Ectodermal cell (in vitro differentiated cells): ENCODE measurements at regions not wholly inside any gene's neighbourhood (a gene's known extent, or its start where the extent isn't known, plus 50 kb on each side); places are given as distances from the start of the nearest gene placed in this dataset.
"Not testable (repeated sequence)": the region's sequence is repeated elsewhere in the genome, so short reads cannot be mapped to it uniquely, and the experiment has no call there.

ENCODE experiments used
- H3K27ac ChIP-seq: 2 replicates; pipeline ENCODE4 v1.7.0; 2013; ENCODE audit warnings: mild to moderate bottlenecking, low read depth, low read length; ENCODE audit not compliant: insufficient read depth, poor library complexity, severe bottlenecking
- H3K27me3 ChIP-seq: 2 replicates; pipeline ENCODE4 v1.7.0; 2013; ENCODE audit warnings: mild to moderate bottlenecking, low read length; ENCODE audit not compliant: insufficient read depth, control insufficient read depth, poor library complexity, severe bottlenecking
- H3K36me3 ChIP-seq: one replicate; pipeline ENCODE4 v1.7.0; 2013; ENCODE audit warnings: low read length; ENCODE audit not compliant: control insufficient read depth, insufficient read depth
- H3K4me1 ChIP-seq: one replicate; pipeline ENCODE4 v1.7.0; 2013; ENCODE audit warnings: low read length; ENCODE audit not compliant: control insufficient read depth, insufficient read depth
- H3K4me3 ChIP-seq: 2 replicates; pipeline ENCODE4 v1.7.0; 2013; ENCODE audit warnings: low read depth, low read length, control low read depth; ENCODE audit not compliant: insufficient read depth
- H3K9me3 ChIP-seq: 2 replicates; pipeline ENCODE4 v1.7.0; 2013; ENCODE audit warnings: mild to moderate bottlenecking, low read length, moderate library complexity; ENCODE audit not compliant: control insufficient read depth
- WGBS, 2 experiments: methylation state at CpG; one replicate each; pipeline ENCODE4 v1.1.7; 2013; ENCODE audit warnings: missing lambda C conversion rate in 2 of 2; 5-methylcytosine and 5-hydroxymethylcytosine counted together

GRCh38 chr3:22882834-22883233 is 320.3 kb upstream of the UBE2E2 start:
- not testable (repeated sequence) for H3K4me3 ChIP-seq, H3K4me1 ChIP-seq, H3K36me3 ChIP-seq, H3K9me3 ChIP-seq, H3K27ac ChIP-seq, H3K27me3 ChIP-seq
- 90 to 100% methylated on average over 2 of the region's 2 CpGs for WGBS, 2 experiments

- no peaks in the 10 kb centered on the region for H3K36me3 ChIP-seq
- no peaks in the 10 kb centered on the region for H3K9me3 ChIP-seq
- H3K4me1 ChIP-seq, result no peaks in the 10 kb centered on the region
These were observed 318.1 kb upstream of the UBE2E2 start for GRCh38 chr3:22885039-22885438.

GRCh38 chr3:22885574-22886341 is 317.4 kb upstream of the UBE2E2 start:
- Histone ChIP-seq H3K4me1 (no peaks in the 10 kb centered on the region), H3K27ac (no peak overlapping the region), H3K9me3 (no peaks in the 10 kb centered on the region), H3K4me3 (no peak overlapping the region), H3K27me3 (no peaks in the 10 kb centered on the region), H3K36me3 (no peaks in the 10 kb centered on the region)
- 85 to 90% methylated on average over 5 to 6 of the region's 6 CpGs for WGBS, 2 experiments

More at GRCh38 chr3:22885039-22885438, 318.1 kb upstream of the UBE2E2 start:
- no peak overlapping the region for H3K27ac ChIP-seq
- H3K27me3 ChIP-seq, result no peaks in the 10 kb centered on the region
- no peak overlapping the region for H3K4me3 ChIP-seq

- Histone ChIP-seq H3K27ac (no peak overlapping the region), H3K4me1 (no peaks in the 10 kb centered on the region), H3K36me3 (no peaks in the 10 kb centered on the region), H3K4me3 (no peak overlapping the region), H3K27me3 (no peaks in the 10 kb centered on the region), H3K9me3 (no peaks in the 10 kb centered on the region)
- WGBS, 2 experiments, result 87 to 90% methylated on average over 4 of the region's 4 CpGs
These were observed 316.6 kb upstream of the UBE2E2 start for GRCh38 chr3:22886439-22887068.

- Histone ChIP-seq H3K9me3 (no peaks in the 10 kb centered on the region), H3K27ac (no peak overlapping the region), H3K36me3 (no peaks in the 10 kb centered on the region), H3K4me1 (no peaks in the 10 kb centered on the region), H3K4me3 (no peak overlapping the region), H3K27me3 (no peaks in the 10 kb centered on the region)
- WGBS, 2 experiments, result 73 to 82% methylated on average over 1 to 2 of the region's 2 CpGs
These were observed 315.3 kb upstream of the UBE2E2 start for GRCh38 chr3:22887664-22888291.

- H3K4me1 ChIP-seq, result no peaks in the 10 kb centered on the region
- no peak overlapping the region for H3K4me3 ChIP-seq
- no peaks in the 10 kb centered on the region for H3K36me3 ChIP-seq
- H3K27me3 ChIP-seq, result no peaks in the 10 kb centered on the region
- no peaks in the 10 kb centered on the region for H3K9me3 ChIP-seq
- no peak overlapping the region for H3K27ac ChIP-seq
- WGBS, 2 experiments, result 96 to 100% methylated on average over 2 of the region's 2 CpGs
These were observed 310.0 kb upstream of the UBE2E2 start for GRCh38 chr3:22893101-22893500.

- Histone ChIP-seq H3K4me1 (no peaks in the 10 kb centered on the region), H3K9me3 (no peaks in the 10 kb centered on the region), H3K27me3 (no peaks in the 10 kb centered on the region), H3K36me3 (no peaks in the 10 kb centered on the region), H3K4me3 (no peak overlapping the region), H3K27ac (no peak overlapping the region)
- WGBS, 2 experiments, result 84 to 90% methylated on average over 3 of the region's 3 CpGs
These were observed 309.3 kb upstream of the UBE2E2 start for GRCh38 chr3:22893644-22894325.

- no peaks in the 10 kb centered on the region for H3K9me3 ChIP-seq
- H3K27ac ChIP-seq, result no peak overlapping the region
- H3K4me3 ChIP-seq, result no peak overlapping the region
- no peaks in the 10 kb centered on the region for H3K27me3 ChIP-seq
- H3K36me3 ChIP-seq, result no peaks in the 10 kb centered on the region
- no peaks in the 10 kb centered on the region for H3K4me1 ChIP-seq
- WGBS, 2 experiments, result 88 to 97% methylated on average over 1 of the region's 1 CpG
These were observed 308.3 kb upstream of the UBE2E2 start for GRCh38 chr3:22894865-22895264.

- no peaks in the 10 kb centered on the region for H3K9me3 ChIP-seq
These were observed 307.5 kb upstream of the UBE2E2 start for GRCh38 chr3:22895671-22896070.

GRCh38 chr3:22898558-22898957 is 304.6 kb upstream of the UBE2E2 start:
- H3K4me1 ChIP-seq, result no peaks in the 10 kb centered on the region
- H3K4me3 ChIP-seq, result no peak overlapping the region
- 89 to 95% methylated on average over 1 of the region's 1 CpG for WGBS, 2 experiments
- no peaks in the 10 kb centered on the region for H3K27me3 ChIP-seq
- H3K36me3 ChIP-seq, result no peaks in the 10 kb centered on the region
- no peaks in the 10 kb centered on the region for H3K9me3 ChIP-seq
- H3K27ac ChIP-seq, result no peak overlapping the region

More at GRCh38 chr3:22895671-22896070, 307.5 kb upstream of the UBE2E2 start:
- no peaks in the 10 kb centered on the region for H3K27me3 ChIP-seq
- no peak overlapping the region for H3K4me3 ChIP-seq
- WGBS, 2 experiments, result 88 to 96% methylated on average over 3 of the region's 3 CpGs
- no peak overlapping the region for H3K27ac ChIP-seq
- no peaks in the 10 kb centered on the region for H3K36me3 ChIP-seq
- no peaks in the 10 kb centered on the region for H3K4me1 ChIP-seq
